ENCODE measurements at regions not wholly inside any gene's neighbourhood (a gene's known extent, or its start where the extent isn't known, plus 50 kb on each side); places are given as distances from the start of the nearest gene placed in this dataset.

DNA sequence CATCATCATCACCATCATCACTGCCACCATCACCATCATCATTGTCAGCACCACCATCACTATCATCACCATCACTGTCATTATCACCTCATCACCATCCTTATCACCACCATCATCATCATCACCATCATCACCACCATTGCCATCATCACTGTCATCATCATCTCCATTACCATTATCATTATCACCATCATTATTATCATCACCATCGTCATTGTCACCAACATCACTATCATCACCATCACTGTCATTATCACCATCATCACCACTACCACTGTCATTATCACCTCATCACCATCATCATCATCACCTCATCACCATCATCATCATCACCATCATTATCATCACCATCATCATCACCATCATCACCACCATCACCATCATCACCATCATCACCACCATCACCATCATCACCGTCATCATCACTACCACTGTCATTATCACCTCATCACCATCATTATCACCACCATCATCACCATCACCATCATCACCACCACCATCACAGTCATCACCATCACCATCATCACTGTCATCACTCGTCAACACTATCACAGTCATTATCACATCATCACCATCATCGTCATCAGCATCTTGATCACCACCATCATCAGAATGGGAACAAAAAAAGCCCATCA is 191.1 kb downstream of the TTLL2 start:
- no peak for DNase-seq

DNA sequence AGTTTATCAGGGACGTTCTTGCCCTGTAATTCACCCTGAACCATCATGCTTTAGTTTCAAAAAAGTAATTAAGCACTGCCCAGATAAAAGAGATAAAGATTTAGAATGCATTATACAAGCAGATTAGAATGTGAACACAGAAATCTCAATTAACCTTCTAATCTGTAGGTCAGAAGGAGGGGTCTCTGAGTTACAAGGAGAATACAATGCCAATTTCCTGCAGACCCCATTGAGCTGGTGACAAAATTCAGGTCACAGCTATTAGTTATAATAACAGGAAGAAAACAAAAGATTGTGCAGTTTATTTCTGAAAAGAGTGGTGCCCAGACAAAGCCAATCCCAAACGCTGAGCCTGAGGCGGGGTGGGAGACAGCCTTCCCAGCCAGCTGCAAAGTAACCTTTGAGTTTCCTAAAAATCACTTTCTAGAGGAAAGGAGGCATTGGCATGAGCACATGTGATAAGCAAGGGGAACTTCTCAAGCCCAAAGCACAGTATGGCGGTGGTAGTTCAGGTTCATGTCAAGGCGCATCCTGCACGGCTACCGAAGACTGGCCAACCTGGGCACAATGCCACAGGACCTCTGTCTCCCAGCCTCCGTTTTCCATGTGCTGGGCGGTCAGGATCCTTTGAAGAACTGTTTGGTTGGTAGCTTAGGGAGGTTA is 192.5 kb downstream of the TTLL2 start:
- DNase-seq, result no peak

DNA sequence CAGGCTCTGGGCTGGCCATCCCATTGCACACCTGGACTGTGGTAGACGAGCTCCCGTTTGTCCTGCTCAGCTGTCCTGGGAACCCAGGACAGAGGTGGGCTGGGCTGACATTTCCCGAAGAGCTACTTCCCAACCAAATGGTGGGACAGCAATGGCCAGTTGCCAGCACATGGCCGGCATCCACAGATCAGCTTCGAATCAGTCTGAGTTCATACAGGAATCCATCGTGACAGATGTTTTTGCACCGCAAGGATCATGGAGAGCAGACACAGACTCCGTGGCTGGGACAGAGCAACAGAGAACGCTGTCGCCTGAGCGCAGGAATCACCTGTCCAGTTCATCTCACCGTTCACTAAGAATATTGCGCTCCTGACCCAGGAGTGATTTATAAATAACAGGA is 198.5 kb downstream of the TTLL2 start:
- no peak for DNase-seq

DNA sequence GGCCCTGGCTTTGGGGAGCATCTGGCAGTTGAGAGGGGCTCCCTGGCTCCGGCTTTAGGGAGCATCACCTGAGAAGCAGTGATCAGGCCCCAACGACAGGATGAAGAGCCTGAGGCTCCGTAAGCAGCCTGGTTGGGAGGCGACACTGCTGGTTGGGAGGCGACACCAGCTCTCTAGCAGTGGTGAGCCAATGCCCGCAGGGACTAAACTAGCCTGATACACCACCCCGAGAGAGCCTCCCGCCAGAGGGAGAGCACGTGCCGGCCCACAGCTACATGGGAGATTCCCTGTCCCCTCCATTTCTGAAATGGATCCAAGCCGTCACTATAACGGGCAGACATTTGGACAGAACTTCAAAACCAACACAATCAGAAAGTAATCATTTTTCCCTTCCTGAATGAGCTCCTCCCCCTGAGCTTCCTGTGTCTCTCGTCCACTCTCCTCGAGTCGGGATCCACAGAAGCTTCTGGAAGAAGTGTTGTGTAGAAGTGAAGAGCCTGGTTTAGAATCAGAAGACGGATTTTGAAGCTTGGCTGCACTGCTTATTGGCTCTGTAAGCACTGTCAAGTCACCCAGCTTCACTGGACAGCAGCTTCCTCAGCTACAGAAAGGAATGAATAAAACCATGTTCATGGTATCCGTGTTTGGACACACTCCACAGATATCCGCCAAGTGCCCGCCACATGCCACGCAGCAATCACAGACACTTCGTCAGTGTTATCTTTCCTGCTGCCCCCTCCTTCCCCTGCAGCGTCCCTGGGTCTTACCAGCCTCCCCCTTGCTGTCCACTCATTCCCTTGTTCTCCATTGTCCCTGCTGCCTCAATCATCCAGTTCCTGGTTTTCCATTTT is 199.6 kb downstream of the TTLL2 start:
- DNase-seq, result no peak

DNA sequence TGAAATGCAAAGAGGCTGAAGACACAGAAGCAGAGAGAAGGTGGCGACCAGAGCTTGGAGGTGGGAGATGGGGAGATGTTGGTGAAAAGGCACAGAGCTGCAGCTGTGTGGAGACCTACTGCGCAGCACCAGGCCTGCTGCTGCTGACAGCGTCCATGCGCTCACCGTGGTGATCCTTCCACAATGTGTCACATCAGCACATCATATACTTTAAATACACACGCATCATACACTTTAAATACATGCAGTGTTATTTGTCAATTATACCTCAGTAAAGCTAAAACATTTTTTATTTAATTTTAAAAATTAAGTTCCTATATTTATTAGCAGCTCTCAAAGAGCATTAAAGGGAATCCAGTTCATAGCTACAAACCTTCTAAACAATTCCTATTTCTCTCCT is 200.9 kb downstream of the TTLL2 start:
- no peak for DNase-seq

DNA sequence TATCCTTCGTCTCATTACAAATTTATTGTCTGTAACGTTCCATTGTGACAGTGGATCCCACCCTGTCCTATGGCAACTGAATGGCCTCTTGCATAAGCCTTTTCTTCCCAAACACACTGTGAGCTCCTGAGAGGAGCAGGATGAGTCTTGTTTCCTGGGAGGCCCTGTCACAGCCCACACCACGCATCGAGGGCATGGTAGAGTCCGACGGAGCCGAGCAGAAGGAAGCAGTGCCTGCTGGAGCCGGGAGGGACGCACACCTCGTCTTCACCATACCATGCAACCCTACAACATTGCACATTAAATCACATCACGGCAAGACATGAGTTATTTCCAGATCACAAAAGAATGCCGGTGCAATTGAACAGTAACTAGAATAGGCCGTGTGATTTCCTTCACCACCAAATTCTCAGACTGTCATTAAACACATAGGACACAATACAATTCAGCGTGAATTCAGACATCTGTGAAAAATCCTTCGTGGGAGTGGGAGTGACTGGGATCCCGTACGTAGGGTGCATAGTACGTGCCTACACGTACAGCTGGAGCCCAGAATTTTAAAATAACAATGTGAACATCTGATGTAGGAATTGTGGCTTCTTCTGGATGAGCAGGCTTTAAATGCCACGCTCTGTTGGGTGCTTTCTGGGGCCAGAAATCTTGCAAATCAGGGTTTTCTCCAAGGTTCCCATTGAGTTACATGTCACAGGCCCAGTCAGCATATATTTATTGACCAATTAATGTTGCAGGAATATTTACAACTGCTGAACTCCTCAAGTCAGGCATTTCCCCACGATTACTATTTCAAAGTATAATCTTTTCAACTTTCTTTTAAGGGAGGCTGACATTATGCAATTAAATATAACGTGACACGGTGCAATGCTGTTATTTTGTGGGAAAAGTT is 201.8 kb downstream of the TTLL2 start:
- DNase-seq, result no peak

DNA sequence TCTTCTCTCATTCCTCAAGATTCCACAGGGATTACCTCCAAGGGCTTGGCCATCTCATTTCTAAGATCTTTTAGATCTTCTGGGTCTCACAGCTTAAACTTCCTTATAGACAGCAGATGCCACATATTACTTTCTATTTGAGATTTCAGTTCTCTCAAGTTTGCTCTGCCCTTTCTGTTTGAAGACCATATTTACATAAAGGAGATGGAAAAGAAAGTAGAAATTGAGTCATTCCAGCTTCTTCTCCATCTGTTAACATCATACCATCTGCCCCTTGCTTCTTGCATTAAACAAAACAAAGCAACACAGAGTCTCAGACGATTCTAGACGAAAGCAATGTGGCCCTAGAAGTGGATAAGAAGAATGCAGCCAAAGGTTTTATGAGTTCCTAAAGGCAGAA is 203.4 kb downstream of the TTLL2 start:
- DNase-seq, result no peak

DNA sequence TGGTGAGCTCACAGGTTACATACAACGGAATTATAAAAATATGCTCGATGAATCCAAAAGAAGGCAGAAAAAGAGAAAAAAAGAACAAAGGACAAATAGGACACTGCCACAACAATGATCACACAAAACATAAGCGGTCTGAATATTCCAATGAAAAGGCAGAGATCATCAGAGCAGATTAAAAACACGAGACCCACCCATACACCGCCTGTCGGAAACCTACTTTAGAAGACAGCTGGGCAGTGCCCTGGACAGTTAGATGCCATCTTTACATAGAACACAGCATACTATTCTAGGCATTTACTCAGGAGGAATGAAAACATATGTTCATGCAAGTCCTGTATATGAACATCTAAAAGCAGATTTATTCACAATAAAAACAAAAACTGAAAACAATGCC is 204.1 kb downstream of the TTLL2 start:
- DNase-seq, result no peak

DNA sequence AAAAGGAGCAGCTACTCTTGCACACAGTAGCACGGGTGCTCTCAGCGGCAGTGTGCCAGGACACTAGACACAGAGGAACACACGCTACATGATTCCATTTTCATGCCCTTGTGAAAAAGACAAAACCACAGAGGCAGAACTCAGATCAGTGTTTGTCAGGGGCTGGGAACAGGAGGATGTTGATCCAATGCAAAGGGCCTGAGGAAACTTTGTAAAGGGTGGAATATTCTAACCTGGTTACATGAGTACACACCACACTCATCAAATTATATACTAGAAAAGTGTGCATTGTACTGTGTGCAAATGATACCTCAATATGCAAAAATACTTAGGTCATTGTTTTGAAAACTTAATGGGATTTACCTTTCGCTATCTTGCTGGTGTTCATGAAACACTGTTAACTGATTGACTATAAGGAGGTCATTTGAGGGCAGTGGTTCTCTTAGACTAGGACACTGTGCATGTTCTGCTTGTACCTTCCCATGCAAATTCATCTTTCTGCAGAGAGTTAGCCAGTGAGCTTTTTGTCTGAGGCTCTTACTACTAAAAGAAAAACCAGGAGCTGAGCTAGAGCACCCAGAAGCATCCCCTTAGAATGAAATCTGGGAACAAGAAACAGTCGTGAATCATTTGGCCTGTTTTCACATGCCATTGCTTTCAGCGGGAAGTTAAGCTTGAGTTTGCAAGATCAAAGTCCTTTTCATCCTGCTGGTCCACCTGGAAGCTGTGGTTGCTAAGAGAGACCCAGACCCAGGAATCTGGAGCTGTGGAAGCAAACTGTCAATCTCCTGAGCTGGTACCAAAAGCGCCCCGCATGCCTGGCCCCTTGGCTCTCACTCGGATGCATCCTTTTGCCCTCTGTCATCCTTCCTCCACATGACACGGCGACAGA is 204.8 kb downstream of the TTLL2 start:
- no peak for DNase-seq

DNA sequence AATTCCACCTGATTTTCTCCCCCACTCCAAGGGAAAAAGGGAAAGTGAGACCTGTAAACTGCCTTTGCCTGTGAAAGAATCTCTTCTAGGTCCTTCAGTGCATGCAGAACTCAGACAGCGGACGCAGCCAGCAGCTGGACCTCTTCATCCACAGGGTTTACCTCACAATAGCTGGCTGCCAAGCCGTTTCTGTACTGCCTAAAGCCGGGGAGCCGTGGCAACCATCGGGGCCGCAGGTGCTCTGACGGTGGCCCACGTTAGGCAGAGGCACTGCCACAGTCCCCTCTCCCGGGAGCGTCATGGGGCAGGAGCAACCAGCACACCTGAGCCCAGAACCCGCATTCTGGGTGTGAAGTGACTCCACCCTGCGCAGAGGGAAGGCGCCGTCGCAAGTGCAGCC is 206.1 kb downstream of the TTLL2 start:
- DNase-seq, result no peak

DNA sequence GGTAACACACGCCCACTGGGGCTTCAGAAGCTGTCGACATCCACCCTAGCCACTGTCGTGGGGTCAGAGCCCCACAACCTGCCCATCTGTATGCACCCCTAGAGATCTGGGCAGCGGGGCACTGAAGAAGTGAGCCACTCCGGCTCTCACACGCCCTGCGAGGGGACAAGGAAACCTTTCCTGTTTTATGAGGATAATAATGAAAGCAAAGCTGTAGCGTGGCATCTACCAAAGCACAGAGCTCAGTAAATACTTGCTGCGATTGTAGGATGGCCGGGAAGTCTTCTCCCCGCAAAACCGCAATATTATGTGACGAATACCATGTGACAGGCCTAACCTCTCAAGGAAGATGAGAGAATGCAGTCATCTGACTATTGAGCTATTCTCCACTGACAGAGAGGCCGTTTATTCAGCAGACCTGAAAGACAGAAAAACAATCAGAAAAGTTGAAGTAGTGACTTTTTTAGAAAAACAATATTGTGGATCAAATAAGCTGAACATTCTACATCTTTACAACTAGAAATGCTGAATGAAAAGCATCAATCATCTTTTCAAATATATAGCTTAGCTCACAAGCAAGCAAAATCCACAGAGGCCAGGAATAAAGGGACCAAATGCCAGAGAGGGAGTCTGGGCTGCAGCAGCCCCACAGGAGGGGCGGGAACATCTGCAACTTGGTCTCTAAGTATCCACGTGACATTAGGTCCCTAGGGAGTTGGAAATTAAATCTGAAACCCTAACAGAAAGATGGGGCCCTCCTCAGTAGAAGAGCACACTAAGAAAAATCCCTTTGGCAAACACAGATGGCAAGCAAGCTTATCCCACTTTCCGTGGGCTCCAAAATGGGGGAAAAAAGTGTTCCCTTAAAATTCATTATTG is 207.8 kb downstream of the TTLL2 start:
- no peak for DNase-seq

DNA sequence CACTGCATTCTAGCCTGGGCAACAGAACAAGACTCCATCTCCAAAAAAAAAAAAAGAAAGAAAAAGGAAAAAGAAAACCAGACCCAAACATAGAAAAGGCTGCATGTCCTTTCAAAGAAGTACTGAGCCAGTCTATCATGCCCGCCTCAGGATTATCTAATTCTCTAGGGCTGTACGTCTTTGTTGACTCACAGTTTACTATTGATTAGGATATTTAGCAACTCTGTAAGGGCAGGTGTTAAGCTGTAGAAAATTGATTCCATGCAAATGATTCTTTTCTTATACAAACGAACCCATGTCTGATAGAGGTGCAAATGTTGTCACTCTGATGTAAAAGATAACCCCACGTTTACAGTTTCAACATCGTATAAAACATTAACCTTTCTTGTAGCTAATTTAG is 209.0 kb downstream of the TTLL2 start:
- DNase-seq, result no peak

DNA sequence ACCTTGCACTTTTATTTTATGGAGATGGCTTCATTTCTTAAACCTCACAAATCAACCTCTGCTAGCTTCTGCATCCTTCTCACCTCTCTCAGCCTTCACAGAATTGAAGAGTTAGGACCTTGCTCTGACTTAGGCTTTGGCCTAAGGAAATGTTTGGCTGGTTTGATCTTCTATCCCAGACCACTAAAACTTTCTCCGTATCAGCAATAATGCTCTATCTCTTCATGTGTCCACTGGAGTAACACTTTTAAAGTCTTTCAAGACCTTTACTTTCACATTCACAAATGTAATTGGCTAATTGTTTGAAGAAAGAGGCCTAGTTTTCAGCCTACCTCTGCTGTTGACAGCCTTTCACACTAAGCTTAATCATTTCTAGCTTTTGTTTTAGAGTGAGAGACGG is 212.9 kb downstream of the TTLL2 start:
- no peak for DNase-seq

DNA sequence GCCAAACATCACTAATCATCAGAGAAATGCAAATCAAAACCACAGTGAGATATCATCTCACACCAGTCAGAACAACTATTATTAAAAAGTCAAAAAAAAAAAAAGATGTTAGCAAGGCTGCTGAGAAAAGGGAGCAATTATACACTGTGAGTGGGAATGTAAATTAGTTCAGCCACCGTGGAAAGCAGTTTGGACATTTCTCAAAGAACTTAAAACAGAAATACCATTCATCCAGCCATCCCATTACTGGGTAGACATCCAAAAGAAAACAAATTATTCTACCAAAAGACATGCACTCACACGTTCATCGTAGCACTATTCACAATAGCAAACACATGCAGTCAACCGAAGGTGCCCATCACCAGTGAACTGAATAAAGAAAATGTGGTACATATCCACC is 213.9 kb downstream of the TTLL2 start:
- DNase-seq, result no peak

DNA sequence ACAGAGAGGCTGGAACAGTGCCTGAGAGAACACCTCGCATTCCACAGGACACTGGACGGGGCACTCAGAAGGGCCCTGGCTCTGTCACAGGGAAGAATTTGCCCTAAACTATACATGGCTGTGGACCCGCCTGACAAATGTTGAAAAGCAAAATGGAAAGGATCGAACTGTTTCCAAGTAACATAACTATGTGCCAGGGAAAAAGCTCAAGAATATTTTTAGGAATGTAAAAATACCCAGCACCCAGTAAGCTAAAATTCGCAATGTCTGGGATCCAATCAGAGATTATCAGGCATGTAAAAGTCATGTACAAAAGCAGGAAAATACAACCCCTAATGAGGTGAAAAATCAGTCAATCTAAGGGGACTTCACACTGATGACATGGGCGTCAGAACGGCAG is 215.9 kb downstream of the TTLL2 start:
- DNase-seq, result no peak

DNA sequence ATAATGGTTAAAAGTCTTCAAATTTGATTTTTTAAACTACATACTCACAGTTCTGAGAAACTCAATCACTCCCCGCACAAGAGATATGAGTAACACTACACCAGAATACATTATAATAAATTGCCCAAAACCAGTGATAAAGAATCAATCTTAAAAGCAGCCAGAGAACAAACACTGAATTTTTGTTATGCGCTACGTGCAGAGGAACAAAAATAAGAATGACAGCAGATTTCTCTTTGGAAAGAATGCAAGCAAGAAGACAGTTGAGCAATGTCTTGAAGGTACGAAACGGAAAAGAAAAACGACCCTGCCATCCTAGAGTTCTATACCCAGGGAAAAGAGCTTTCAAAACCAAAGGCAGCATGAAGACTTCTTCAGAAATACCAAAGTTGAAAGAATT is 216.7 kb downstream of the TTLL2 start:
- DNase-seq, result no peak

DNA sequence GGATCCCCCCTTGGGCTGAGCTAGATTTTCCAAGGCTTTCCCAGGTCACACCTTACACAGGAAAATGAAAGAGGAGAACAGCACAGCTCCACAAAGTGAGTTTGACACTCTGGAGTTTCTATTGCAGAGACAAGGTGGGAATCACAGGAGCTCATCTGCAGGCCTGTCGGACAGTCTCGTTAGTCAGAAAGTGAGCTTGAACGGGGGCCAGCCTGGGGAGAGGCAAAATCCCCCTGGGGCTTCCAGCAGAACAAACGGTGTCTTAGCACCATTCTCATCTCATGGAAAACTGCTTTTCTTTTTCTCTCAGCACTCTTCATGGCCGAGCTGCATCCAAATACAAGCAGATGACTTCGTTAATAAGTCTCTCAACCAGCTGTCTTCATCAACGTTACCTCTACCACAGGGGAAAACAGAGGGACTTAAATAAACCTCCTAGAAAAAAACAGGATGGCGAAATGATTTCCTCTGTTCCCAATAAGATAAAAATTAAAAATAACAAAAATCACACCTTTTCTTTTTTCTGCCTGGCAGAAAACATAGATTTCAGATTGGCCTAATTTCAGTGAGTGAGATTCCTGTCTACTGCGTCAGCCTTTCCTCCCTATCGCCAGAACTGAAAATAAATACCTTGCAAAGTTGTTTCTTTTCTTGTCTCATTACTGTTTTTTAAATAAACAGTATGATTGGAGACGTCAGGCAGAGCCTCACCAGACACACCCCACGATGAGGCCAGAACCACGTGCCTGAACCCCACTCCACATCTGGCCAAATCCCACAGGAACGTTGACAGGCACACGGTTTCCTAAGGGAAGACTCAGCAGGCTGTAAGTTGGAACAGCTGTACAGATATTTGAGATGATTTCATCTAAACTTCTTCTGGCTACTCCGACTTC is 219.0 kb downstream of the TTLL2 start:
- no peak for DNase-seq

DNA sequence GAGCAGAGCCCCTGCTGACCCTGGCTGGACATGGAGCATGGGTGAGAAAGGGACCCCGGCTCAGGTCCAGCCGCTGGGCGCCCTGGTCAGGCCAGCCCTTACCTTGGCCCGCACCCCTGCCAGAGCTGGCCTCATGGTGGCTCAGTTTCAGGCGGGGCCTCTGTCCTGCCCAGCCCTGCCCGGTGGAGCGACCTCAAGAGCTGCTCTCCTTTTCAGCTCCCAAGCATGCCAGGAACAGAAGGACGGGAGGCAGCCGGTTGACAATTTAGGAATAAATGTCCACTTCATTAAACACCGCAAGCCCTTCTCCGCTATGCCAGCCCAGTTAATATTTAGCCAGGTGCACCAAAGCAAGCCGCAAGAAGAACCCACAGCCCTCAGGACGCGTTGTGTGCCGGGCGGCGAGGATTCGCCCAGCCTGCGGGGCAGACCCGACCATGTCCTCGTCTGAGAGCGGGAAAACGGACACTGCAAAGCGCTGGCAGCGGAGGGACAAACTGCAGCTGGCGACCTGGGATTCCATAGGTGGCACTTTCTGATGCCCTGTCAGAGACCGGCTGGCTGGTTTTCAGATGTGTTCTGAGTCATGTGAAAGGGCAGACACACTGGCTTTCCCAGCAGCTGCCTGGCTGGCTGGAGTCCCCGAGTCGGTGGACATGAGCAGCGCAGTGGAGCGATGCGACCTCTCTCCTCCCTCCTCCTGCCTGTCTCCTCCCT is 221.9 kb downstream of the TTLL2 start:
- no peak for DNase-seq

DNA sequence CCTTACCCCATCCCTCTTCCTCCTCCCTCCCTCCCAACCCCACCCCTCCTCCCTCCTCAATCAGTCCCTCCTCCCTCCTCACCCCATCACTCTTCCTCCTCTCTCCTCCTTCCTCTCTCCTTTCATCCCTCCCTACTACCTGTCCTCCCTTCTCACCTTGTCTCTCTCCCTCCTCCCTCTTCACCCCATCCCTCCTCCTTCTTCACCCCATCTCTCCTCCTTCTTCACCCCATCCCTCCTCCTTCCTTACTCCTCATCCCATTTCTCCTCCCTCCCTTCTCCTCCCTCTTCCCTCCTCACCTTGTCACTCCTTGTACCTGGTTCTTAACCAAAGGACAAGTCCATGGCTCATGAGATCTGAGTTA is 222.4 kb downstream of the TTLL2 start:
- no peak for DNase-seq
